K562 (cell line): ENCODE measurements at regions not wholly inside any gene's neighbourhood (a gene's known extent, or its start where the extent isn't known, plus 50 kb on each side); places are given as distances from the start of the nearest gene placed in this dataset.

Experiments used
- ATF6 ChIP-seq: sonication (generic); formaldehyde crosslinking; IDR thresholded peaks from 2 replicates; pipeline ENCODE4 v1.4.0; 2020; ENCODE audit warnings: mild to moderate bottlenecking, missing genetic modification reagents
- BCL6 ChIP-seq: fragments of 250-450 bp; sonication (Bioruptor Pico); IDR thresholded peaks from 2 replicates; pipeline ENCODE4 v1.4.0; 2020
- BCLAF1 ChIP-seq, 2 experiments: fragments of 450-650 bp in 1 of 2; IDR thresholded peaks; 2 replicates each; pipeline ENCODE4 v1.6.1; 2011 to 2017; ENCODE audit warnings: low read depth in 2 of 2, antibody characterized with exemption in 1 of 2, borderline replicate concordance in 1 of 2, low read length in 1 of 2, mild to moderate bottlenecking in 1 of 2, mixed read lengths in 1 of 2; ENCODE audit not compliant: control insufficient read depth in 1 of 2
- CTCF ChIP-seq, 3 experiments: IDR thresholded peaks in 2 of 3; conservative IDR thresholded peaks in 1 of 3; 2 replicates each; pipeline ENCODE4 v1.5.1; 2011 to 2012; ENCODE audit warnings: low read length in 3 of 3, mild to moderate bottlenecking in 3 of 3, control low read depth in 2 of 3, improper control_type of control experiment in 1 of 3, inconsistent platforms in 1 of 3, low read depth in 1 of 3, mixed read lengths in 1 of 3, moderate library complexity in 1 of 3; ENCODE audit not compliant: insufficient read depth in 2 of 3
- JUN ChIP-seq, 2 experiments: sonication (generic) in 1 of 2; formaldehyde crosslinking in 1 of 2; IDR thresholded peaks; 2 replicates each; pipeline versions ENCODE4 v1.6.1 to v1.8.0; 2012 to 2022; ENCODE audit warnings: borderline replicate concordance in 2 of 2, mild to moderate bottlenecking in 2 of 2, improper control_type of control experiment in 1 of 2, low read depth in 1 of 2, low read length in 1 of 2, missing genetic modification reagents in 1 of 2
- NCOR1 ChIP-seq: fragments of 450-650 bp; IDR thresholded peaks from 2 replicates; pipeline ENCODE4 v1.6.1; 2016; ENCODE audit warnings: mild to moderate bottlenecking, moderate library complexity

- no peak for TF ChIP-seq BCLAF1 (IDR thresholded peaks at IDR 0.05; ENCODE audit: borderline replicate concordance in 1 of 2, control insufficient read depth in 1 of 2, low read depth in 2 of 2, low read length in 1 of 2)
- no peak for TF ChIP-seq ATF6
- TF ChIP-seq JUN (IDR thresholded peaks at IDR 0.05; ENCODE audit: borderline replicate concordance, low read depth, low read length) = no peak
- TF ChIP-seq JUN (CRISPR knock-in tag; IDR thresholded peaks at IDR 0.05; ENCODE audit: borderline replicate concordance) = no peak
- no peak for TF ChIP-seq NCOR1
- TF ChIP-seq BCL6 (CRISPR knock-in tag) = no peak
- no peak for TF ChIP-seq CTCF (IDR thresholded peaks at IDR 0.05 in 2 of 3, conservative IDR thresholded peaks at IDR 0.05 in 1 of 3; ENCODE audit: insufficient read depth in 2 of 3, low read depth in 1 of 3, low read length in 3 of 3)
Observed at GRCh38 chr1:5493851-5494311, 498.3 kb downstream of the NPHP4 start.
